HepG2 (cell line): ENCODE measurements at regions not wholly inside any gene's neighbourhood (a gene's known extent, or its start where the extent isn't known, plus 50 kb on each side); places are given as distances from the start of the nearest gene placed in this dataset.
A peak's percentile ranks its signal among the peaks of the same experiment; 100 is the strongest.

ENCODE experiments used
- ATAC-seq: fragments of 200-7000 bp; cut with Tn5 transposase; 3 replicates; pipeline ENCODE4 v1.9.1; 2020; ENCODE audit warnings: mild to moderate bottlenecking, moderate library complexity
- BruUV-seq: library from RNA; stranded (reverse); fragments of 400-500 nt; replicated peaks from 2 replicates; lab custom pipeline; 2021; lab: Mats Ljungman, UMichigan
- CTCF ChIA-PET: fragments of 300-600 bp; formaldehyde crosslinking; extraction: SDS; loops from one replicate; lab custom pipeline; 2021; ENCODE audit warnings: low total read pairs, inconsistent platforms, low intra/inter-chr PET ratio; lab: Yijun Ruan, JAX
- POLR2A ChIA-PET: fragments of 350-600 bp; sonication (Branson Sonifier 250); formaldehyde crosslinking; loops from one replicate; lab custom pipeline; 2020; ENCODE audit warnings: antibody characterized with exemption, inconsistent platforms; lab: Yijun Ruan, JAX
- DNase-seq: peaks from one replicate; pipeline ENCODE4 v3.0.0-alpha.2; 2015; ENCODE audit warnings: low spot score
- FAIRE-seq: peaks from 3 replicates; lab custom pipeline; 2011; peaks lifted over from hg19 to GRCh38; lab: Jason Lieb, UNC
- H2AFZ ChIP-seq: one replicate; pipeline ENCODE4 v1.6.1; 2011; ENCODE audit warnings: low read length, inconsistent platforms
- H3K27ac ChIP-seq: fragments of 300-600 bp; 3 replicates; pipeline ENCODE4 v1.8.0; 2011; ENCODE audit warnings: mixed run types, mild to moderate bottlenecking, mixed read lengths, low read length, inconsistent platforms; ENCODE audit not compliant: insufficient read depth; ENCODE audit errors: extremely low read length
- H3K27me3 ChIP-seq, 2 experiments: fragments of 200-600 bp in 1 of 2; 2 replicates in 1 of 2; 3 replicates in 1 of 2; pipeline versions ENCODE4 v1.6.0 to v1.8.0; 2011; ENCODE audit warnings: low read length in 2 of 2, mild to moderate bottlenecking in 2 of 2, moderate library complexity in 2 of 2, inconsistent platforms in 1 of 2; ENCODE audit not compliant: insufficient read depth in 2 of 2, control insufficient read depth in 1 of 2
- H3K36me3 ChIP-seq, 2 experiments: fragments of 200-600 bp in 1 of 2; replicated peaks in 1 of 2; 2 replicates in 1 of 2; 3 replicates in 1 of 2; pipeline versions ENCODE4 v1.5.1 to v1.8.0; 2011; ENCODE audit warnings: low read length in 2 of 2, inconsistent platforms in 1 of 2; ENCODE audit not compliant: insufficient read depth in 2 of 2, control insufficient read depth in 1 of 2
- H3K4me1 ChIP-seq: 2 replicates; pipeline ENCODE4 v1.5.1; 2012; ENCODE audit warnings: low read length, inconsistent platforms; ENCODE audit not compliant: insufficient read depth
- H3K4me2 ChIP-seq: 2 replicates; pipeline ENCODE4 v1.6.0; 2011; ENCODE audit warnings: low read depth, low read length, inconsistent platforms
- H3K4me3 ChIP-seq, 3 experiments: fragments of 200-600 bp in 1 of 3; sonication (generic), shearing (Covaris generic) in 1 of 3; replicated peaks in 1 of 3; 2 replicates each; pipeline ENCODE4 v1.5.1; 2011 to 2016; ENCODE audit warnings: low read length in 3 of 3, inconsistent platforms in 2 of 3, low read depth in 2 of 3, mild to moderate bottlenecking in 2 of 3, control low read depth in 1 of 3, mixed read lengths in 1 of 3; ENCODE audit not compliant: insufficient read depth in 1 of 3
- H3K79me2 ChIP-seq: one replicate; pipeline ENCODE4 v1.6.1; 2011; ENCODE audit warnings: low read length, inconsistent platforms; ENCODE audit not compliant: insufficient read depth
- H3K9ac ChIP-seq: 2 replicates; pipeline ENCODE4 v1.6.0; 2011; ENCODE audit warnings: mild to moderate bottlenecking, low read depth, low read length, inconsistent platforms; ENCODE audit not compliant: insufficient read depth
- H3K9me3 ChIP-seq: 2 replicates; pipeline ENCODE4 v1.5.1; 2012; ENCODE audit warnings: mild to moderate bottlenecking, low read length
- H4K20me1 ChIP-seq: 2 replicates; pipeline ENCODE4 v1.6.0; 2011; ENCODE audit warnings: inconsistent platforms, mild to moderate bottlenecking, low read length, moderate library complexity; ENCODE audit not compliant: insufficient read depth
- ATF7-NPFF ChIP-seq: sonication (generic); formaldehyde crosslinking; IDR thresholded peaks from 2 replicates; pipeline ENCODE4 v1.8.1; 2023; ENCODE audit warnings: mild to moderate bottlenecking, low read depth, missing genetic modification reagents, moderate library complexity
- CREB1 ChIP-seq, 2 experiments: fragments of 450-650 bp in 1 of 2; IDR thresholded peaks; 2 replicates each; pipeline ENCODE4 v1.6.1; 2016 to 2017; ENCODE audit warnings: control low read depth in 1 of 2, mild to moderate bottlenecking in 1 of 2, missing compliant biosample characterization in 1 of 2, missing genetic modification characterization in 1 of 2
- ONECUT2 ChIP-seq: sonication (generic); formaldehyde crosslinking; IDR thresholded peaks from 2 replicates; pipeline ENCODE4 v1.4.0; 2020; ENCODE audit warnings: missing genetic modification reagents
- SMC3 ChIP-seq: IDR thresholded peaks from 2 replicates; pipeline ENCODE4 v1.6.1; 2011; ENCODE audit warnings: low read length, improper control_type of control experiment
- ZNF333 ChIP-seq: sonication (generic); formaldehyde crosslinking; IDR thresholded peaks from 2 replicates; pipeline ENCODE4 v1.4.0; 2020; ENCODE audit warnings: mild to moderate bottlenecking, missing genetic modification reagents, borderline replicate concordance
- ZNF672 ChIP-seq: sonication (generic); formaldehyde crosslinking; IDR thresholded peaks from 2 replicates; pipeline ENCODE4 v1.8.1; 2022; ENCODE audit warnings: missing genetic modification reagents
- ZNF788 ChIP-seq: sonication (generic); formaldehyde crosslinking; IDR thresholded peaks from 2 replicates; pipeline ENCODE4 v1.5.0; 2020; ENCODE audit warnings: mild to moderate bottlenecking, missing genetic modification reagents, borderline replicate concordance
- WGBS: methylation state at CpG from one replicate; pipeline ENCODE4 v1.1.6; 2017; ENCODE audit warnings: low lambda C conversion rate; 5-methylcytosine and 5-hydroxymethylcytosine counted together
- in situ Hi-C: cut with HindIII; loops from 2 replicates; pipeline ENCODE4 v1.10.0; 2017; ENCODE audit warnings: low pct_unique_long_range_greater_than_20kb; ENCODE audit not compliant: extremely low pct_ligation_motif_present
- intact Hi-C: fragments of 100-400 bp; cut with micrococcal nuclease; formaldehyde crosslinking; loops from one replicate; pipeline ENCODE4 v1.10.0; 2022; ENCODE audit not compliant: unreplicated experiment
- TF ChIP-seq, protein P1 (sequence below): sonication (generic); formaldehyde crosslinking; IDR thresholded peaks from 2 replicates; pipeline ENCODE4 v1.5.0; 2020; ENCODE audit warnings: mild to moderate bottlenecking, missing genetic modification reagents, borderline replicate concordance
- TF ChIP-seq, protein P2 (sequence below): sonication (generic); formaldehyde crosslinking; IDR thresholded peaks from 2 replicates; pipeline ENCODE4 v1.5.0; 2020; ENCODE audit warnings: mild to moderate bottlenecking, missing genetic modification reagents, moderate library complexity
- TF ChIP-seq, protein P3 (sequence below): sonication (generic); formaldehyde crosslinking; IDR thresholded peaks from 2 replicates; pipeline ENCODE4 v1.4.0; 2020; ENCODE audit warnings: low read depth, missing genetic modification reagents

DNA sequence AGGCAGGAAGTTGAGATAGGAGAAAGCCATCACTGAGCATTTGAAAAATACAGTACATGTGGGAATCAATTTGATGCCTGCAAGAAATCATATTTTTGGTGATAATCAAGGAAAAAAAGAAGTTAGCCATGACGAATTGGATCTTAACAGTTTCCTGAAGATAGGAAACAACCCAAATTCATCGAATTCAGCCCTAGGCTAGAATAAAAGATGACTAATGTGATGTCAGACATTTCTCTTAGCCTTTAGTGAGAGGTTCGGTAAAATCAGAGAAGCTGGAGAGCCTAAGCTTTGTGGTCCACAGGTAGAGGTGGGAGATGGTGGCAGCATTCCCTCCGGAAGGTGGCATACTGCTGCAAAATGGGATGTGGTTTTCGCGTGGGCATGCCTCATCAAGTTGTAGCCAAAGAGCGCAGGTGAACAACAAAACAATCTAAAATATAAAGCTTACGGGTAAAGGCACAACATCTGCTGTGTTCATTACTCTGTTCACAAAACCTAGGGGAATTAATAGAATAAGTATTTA lies 144.1 kb upstream of the ALCAM start:
- H2AFZ ChIP-seq = no peak overlapping the region
- in situ Hi-C loops = loop anchor here (25.0 kb wide), 1 partner anchor 290 kb away; no protein-coding TSS in a partner anchor
- H3K27ac ChIP-seq = no peak overlapping the region
- H3K4me1 ChIP-seq = no peaks in the 10 kb centered on the region
- no peaks in the 10 kb centered on the region for H3K79me2 ChIP-seq
- no peaks in the 10 kb centered on the region for H3K27me3 ChIP-seq
- ATAC-seq (peak; percentile 91), FAIRE-seq (peak; percentile 8), DNase-seq (peak; percentile 17)
- no peaks in the 10 kb centered on the region for H3K9me3 ChIP-seq
- BruUV-seq = no TSS peak
- no peaks in the 10 kb centered on the region for H4K20me1 ChIP-seq
- intact Hi-C loops = loop anchor here (1.0 kb wide), 2 partner anchors 146 to 297 kb away; no protein-coding TSS in a partner anchor
- no peaks in the 10 kb centered on the region for H3K36me3 ChIP-seq
- no peak overlapping the region for H3K4me3 ChIP-seq
- 13% methylated on average over 8 of the region's 8 CpGs for WGBS
- H3K9ac ChIP-seq = no peak overlapping the region
- no peak overlapping the region for H3K4me2 ChIP-seq
- POLR2A ChIA-PET = no interaction called here
- CTCF ChIA-PET = interaction anchor here (1.2 to 1.6 kb wide), 2 partner anchors 144 to 296 kb away, joined by 3 to 12 read pairs; no protein-coding TSS in a partner anchor
- TF ChIP-seq SMC3 = peak; percentile 61; the same call in 1 of the 2 replicates
- TF ChIP-seq, protein P1, sequence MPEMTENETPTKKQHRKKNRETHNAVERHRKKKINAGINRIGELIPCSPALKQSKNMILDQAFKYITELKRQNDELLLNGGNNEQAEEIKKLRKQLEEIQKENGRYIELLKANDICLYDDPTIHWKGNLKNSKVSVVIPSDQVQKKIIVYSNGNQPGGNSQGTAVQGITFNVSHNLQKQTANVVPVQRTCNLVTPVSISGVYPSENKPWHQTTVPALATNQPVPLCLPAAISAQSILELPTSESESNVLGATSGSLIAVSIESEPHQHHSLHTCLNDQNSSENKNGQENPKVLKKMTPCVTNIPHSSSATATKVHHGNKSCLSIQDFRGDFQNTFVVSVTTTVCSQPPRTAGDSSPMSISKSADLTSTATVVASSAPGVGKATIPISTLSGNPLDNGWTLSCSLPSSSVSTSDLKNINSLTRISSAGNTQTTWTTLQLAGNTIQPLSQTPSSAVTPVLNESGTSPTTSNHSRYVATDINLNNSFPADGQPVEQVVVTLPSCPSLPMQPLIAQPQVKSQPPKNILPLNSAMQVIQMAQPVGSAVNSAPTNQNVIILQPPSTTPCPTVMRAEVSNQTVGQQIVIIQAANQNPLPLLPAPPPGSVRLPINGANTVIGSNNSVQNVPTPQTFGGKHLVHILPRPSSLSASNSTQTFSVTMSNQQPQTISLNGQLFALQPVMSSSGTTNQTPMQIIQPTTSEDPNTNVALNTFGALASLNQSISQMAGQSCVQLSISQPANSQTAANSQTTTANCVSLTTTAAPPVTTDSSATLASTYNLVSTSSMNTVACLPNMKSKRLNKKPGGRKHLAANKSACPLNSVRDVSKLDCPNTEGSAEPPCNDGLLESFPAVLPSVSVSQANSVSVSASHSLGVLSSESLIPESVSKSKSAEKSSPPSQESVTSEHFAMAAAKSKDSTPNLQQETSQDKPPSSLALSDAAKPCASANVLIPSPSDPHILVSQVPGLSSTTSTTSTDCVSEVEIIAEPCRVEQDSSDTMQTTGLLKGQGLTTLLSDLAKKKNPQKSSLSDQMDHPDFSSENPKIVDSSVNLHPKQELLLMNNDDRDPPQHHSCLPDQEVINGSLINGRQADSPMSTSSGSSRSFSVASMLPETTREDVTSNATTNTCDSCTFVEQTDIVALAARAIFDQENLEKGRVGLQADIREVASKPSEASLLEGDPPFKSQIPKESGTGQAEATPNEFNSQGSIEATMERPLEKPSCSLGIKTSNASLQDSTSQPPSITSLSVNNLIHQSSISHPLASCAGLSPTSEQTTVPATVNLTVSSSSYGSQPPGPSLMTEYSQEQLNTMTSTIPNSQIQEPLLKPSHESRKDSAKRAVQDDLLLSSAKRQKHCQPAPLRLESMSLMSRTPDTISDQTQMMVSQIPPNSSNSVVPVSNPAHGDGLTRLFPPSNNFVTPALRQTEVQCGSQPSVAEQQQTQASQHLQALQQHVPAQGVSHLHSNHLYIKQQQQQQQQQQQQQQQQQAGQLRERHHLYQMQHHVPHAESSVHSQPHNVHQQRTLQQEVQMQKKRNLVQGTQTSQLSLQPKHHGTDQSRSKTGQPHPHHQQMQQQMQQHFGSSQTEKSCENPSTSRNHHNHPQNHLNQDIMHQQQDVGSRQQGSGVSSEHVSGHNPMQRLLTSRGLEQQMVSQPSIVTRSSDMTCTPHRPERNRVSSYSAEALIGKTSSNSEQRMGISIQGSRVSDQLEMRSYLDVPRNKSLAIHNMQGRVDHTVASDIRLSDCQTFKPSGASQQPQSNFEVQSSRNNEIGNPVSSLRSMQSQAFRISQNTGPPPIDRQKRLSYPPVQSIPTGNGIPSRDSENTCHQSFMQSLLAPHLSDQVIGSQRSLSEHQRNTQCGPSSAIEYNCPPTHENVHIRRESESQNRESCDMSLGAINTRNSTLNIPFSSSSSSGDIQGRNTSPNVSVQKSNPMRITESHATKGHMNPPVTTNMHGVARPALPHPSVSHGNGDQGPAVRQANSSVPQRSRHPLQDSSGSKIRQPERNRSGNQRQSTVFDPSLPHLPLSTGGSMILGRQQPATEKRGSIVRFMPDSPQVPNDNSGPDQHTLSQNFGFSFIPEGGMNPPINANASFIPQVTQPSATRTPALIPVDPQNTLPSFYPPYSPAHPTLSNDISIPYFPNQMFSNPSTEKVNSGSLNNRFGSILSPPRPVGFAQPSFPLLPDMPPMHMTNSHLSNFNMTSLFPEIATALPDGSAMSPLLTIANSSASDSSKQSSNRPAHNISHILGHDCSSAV = no peak
- no peak for TF ChIP-seq ZNF672 (CRISPR knock-in tag)
- TF ChIP-seq, protein P2, sequence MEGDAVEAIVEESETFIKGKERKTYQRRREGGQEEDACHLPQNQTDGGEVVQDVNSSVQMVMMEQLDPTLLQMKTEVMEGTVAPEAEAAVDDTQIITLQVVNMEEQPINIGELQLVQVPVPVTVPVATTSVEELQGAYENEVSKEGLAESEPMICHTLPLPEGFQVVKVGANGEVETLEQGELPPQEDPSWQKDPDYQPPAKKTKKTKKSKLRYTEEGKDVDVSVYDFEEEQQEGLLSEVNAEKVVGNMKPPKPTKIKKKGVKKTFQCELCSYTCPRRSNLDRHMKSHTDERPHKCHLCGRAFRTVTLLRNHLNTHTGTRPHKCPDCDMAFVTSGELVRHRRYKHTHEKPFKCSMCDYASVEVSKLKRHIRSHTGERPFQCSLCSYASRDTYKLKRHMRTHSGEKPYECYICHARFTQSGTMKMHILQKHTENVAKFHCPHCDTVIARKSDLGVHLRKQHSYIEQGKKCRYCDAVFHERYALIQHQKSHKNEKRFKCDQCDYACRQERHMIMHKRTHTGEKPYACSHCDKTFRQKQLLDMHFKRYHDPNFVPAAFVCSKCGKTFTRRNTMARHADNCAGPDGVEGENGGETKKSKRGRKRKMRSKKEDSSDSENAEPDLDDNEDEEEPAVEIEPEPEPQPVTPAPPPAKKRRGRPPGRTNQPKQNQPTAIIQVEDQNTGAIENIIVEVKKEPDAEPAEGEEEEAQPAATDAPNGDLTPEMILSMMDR = peak; percentile 67
- TF ChIP-seq ONECUT2 = no peak
- TF ChIP-seq CREB1 (IDR thresholded peaks at IDR 0.05) = no peak
- TF ChIP-seq CREB1 (CRISPR knock-in tag; IDR thresholded peaks at IDR 0.05) = no peak
- TF ChIP-seq ZNF788 (CRISPR knock-in tag) = no peak
- TF ChIP-seq, protein P3, sequence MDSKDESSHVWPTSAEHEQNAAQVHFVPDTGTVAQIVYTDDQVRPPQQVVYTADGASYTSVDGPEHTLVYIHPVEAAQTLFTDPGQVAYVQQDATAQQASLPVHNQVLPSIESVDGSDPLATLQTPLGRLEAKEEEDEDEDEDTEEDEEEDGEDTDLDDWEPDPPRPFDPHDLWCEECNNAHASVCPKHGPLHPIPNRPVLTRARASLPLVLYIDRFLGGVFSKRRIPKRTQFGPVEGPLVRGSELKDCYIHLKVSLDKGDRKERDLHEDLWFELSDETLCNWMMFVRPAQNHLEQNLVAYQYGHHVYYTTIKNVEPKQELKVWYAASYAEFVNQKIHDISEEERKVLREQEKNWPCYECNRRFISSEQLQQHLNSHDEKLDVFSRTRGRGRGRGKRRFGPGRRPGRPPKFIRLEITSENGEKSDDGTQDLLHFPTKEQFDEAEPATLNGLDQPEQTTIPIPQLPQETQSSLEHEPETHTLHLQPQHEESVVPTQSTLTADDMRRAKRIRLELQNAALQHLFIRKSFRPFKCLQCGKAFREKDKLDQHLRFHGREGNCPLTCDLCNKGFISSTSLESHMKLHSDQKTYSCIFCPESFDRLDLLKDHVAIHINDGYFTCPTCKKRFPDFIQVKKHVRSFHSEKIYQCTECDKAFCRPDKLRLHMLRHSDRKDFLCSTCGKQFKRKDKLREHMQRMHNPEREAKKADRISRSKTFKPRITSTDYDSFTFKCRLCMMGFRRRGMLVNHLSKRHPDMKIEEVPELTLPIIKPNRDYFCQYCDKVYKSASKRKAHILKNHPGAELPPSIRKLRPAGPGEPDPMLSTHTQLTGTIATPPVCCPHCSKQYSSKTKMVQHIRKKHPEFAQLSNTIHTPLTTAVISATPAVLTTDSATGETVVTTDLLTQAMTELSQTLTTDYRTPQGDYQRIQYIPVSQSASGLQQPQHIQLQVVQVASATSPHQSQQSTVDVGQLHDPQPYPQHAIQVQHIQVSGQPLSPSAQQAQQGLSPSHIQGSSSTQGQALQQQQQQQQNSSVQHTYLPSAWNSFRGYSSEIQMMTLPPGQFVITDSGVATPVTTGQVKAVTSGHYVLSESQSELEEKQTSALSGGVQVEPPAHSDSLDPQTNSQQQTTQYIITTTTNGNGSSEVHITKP = no peak
- no peak for TF ChIP-seq ZNF333 (CRISPR knock-in tag)
- no peak for TF ChIP-seq ATF7-NPFF (CRISPR knock-in tag)
